Left lung (tissue), 4 donors: ENCODE measurements at regions not wholly inside any gene's neighbourhood (a gene's known extent, or its start where the extent isn't known, plus 50 kb on each side); places are given as distances from the start of the nearest gene placed in this dataset.

Experiments used
- ATAC-seq: fragments of 200-7000 bp; cut with Tn5 transposase; one replicate; pipeline ENCODE4 v1.9.1; 2020; ENCODE audit warnings: moderate library complexity
- DNase-seq, 4 donors: peaks; one replicate each; pipeline ENCODE4 v3.0.0-alpha.2; 2013 to 2020
- H3K27ac ChIP-seq, 2 donors: fragments of 200-600 bp; sonication (generic) in 1 of 2; one replicate each; pipeline versions ENCODE4 v1.5.0 to v1.8.0; 2020 to 2021
- H3K27me3 ChIP-seq, 2 donors: fragments of 200-600 bp; sonication (generic) in 1 of 2; one replicate each; pipeline versions ENCODE4 v1.5.0 to v1.8.0; 2020 to 2021
- H3K36me3 ChIP-seq, 2 donors: fragments of 200-600 bp; sonication (generic) in 1 of 2; one replicate each; pipeline versions ENCODE4 v1.5.0 to v1.8.0; 2020 to 2021
- H3K4me1 ChIP-seq, 2 donors: fragments of 200-600 bp; one replicate each; pipeline ENCODE4 v1.8.0; 2021
- H3K4me3 ChIP-seq, 2 donors: fragments of 200-600 bp; sonication (generic) in 1 of 2; one replicate each; pipeline versions ENCODE4 v1.5.0 to v1.8.0; 2020 to 2021; ENCODE audit warnings: mild to moderate bottlenecking in 1 of 2
- H3K9me3 ChIP-seq, 2 donors: fragments of 200-600 bp; sonication (generic) in 1 of 2; one replicate each; pipeline versions ENCODE4 v1.5.0 to v1.8.0; 2020 to 2021
- intact Hi-C, 2 donors: fragments of 100-400 bp; cut with DNase I; formaldehyde crosslinking; loops; one replicate each; pipeline versions ENCODE4 v1.11.2 to v1.14.2; 2022
- TF ChIP-seq, protein P1 (sequence below), 2 donors: fragments of 200-600 bp; sonication (generic) in 1 of 2; IDR thresholded peaks; one replicate each; pipeline versions ENCODE4 v1.5.0 to v1.8.0; 2021; ENCODE audit warnings: antibody characterized with exemption in 2 of 2
- donor health status: DM: no; HTN: yes; CAD: no.
- donor health status: DM: no; HTN: no; CAD: no.

- DNase-seq (no peak), ATAC-seq (no peak)
- Histone ChIP-seq H3K4me3 (no peak overlapping the region), H3K4me1 (no peaks in the 10 kb centered on the region), H3K9me3 (no peaks in the 10 kb centered on the region), H3K27ac (no peak overlapping the region), H3K27me3 (peaks cover 0 to 5% of the 10 kb centered on the region in 2 donors), H3K36me3 (no peaks in the 10 kb centered on the region)
- TF ChIP-seq, protein P1, sequence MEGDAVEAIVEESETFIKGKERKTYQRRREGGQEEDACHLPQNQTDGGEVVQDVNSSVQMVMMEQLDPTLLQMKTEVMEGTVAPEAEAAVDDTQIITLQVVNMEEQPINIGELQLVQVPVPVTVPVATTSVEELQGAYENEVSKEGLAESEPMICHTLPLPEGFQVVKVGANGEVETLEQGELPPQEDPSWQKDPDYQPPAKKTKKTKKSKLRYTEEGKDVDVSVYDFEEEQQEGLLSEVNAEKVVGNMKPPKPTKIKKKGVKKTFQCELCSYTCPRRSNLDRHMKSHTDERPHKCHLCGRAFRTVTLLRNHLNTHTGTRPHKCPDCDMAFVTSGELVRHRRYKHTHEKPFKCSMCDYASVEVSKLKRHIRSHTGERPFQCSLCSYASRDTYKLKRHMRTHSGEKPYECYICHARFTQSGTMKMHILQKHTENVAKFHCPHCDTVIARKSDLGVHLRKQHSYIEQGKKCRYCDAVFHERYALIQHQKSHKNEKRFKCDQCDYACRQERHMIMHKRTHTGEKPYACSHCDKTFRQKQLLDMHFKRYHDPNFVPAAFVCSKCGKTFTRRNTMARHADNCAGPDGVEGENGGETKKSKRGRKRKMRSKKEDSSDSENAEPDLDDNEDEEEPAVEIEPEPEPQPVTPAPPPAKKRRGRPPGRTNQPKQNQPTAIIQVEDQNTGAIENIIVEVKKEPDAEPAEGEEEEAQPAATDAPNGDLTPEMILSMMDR (IDR thresholded peaks at IDR 0.05) = no peak
- intact Hi-C loops = no loop called here
Measured at GRCh38 chr15:69880571-69881301, 217.0 kb downstream of the TLE3 start.

DNA sequence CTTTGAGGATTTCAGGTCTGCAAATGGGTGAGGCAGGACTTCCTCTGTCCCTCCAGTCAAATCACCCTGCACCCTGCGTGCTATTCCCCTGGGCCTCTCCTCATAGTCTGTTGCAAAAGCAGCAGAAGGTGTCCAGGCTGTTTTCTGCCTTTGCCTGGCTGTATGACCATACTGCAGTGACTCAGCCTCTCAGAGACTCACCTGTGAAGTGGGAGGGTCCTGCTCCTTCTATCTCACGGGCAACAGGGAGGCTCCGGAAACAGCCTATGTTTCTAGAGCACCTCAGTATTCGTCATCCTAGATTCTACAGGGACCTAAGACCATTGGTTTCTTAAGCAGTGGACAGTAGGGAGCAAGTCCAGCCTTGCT is 216.4 kb downstream of the TLE3 start:
- Histone ChIP-seq H3K4me3 (no peak overlapping the region), H3K4me1 (no peaks in the 10 kb centered on the region), H3K27ac (no peak overlapping the region), H3K9me3 (no peaks in the 10 kb centered on the region), H3K36me3 (no peaks in the 10 kb centered on the region), H3K27me3 (peaks cover 0 to 11% of the 10 kb centered on the region in 2 donors)
- intact Hi-C loops = no loop called here
- DNase-seq (no peak), ATAC-seq (no peak)
- TF ChIP-seq, protein P1 (IDR thresholded peaks at IDR 0.05) = no peak

- no peaks in the 10 kb centered on the region for H3K4me1 ChIP-seq
- DNase-seq = no peak
- H3K4me3 ChIP-seq = no peak overlapping the region
- intact Hi-C loops = no loop called here
- H3K9me3 ChIP-seq = no peaks in the 10 kb centered on the region
- ATAC-seq = no peak
- H3K27ac ChIP-seq = no peak overlapping the region
- TF ChIP-seq, protein P1 (IDR thresholded peaks at IDR 0.05) = no peak
- H3K27me3 ChIP-seq = peaks cover 0 to 13% of the 10 kb centered on the region in 2 donors
- H3K36me3 ChIP-seq = no peaks in the 10 kb centered on the region
Measured at GRCh38 chr15:69881766-69882165, 216.0 kb downstream of the TLE3 start.

DNA sequence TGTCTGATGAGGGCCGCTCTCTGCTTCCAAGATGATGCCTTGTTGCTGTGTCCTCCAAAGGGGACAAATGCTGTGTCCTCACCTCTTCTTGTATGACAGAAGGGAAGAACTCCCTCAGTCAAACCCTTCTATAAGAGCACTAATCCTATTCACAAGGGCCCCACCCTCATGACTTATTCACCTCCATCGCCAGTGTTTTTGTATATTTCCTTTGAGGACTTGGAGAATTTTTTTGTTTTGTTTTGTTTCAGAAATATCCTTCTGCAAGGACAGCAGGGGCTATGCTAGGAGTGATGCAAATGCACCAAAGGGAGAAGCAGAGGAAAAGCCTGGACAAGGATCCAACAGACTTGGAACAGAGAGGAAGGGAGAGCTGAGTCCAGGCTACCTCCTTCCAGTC is 214.4 kb downstream of the TLE3 start:
- ATAC-seq (no peak), DNase-seq (no peak)
- TF ChIP-seq, protein P1 (IDR thresholded peaks at IDR 0.05) = no peak
- intact Hi-C loops = no loop called here
- H3K9me3 ChIP-seq = no peaks in the 10 kb centered on the region
- no peaks in the 10 kb centered on the region for H3K36me3 ChIP-seq
- H3K27me3 ChIP-seq = peaks cover 0 to 13% of the 10 kb centered on the region in 2 donors
- H3K4me1 ChIP-seq = no peaks in the 10 kb centered on the region
- H3K27ac ChIP-seq = no peak overlapping the region
- no peak overlapping the region for H3K4me3 ChIP-seq

GRCh38 chr15:69885173-69885955 is 212.4 kb downstream of the TLE3 start:
- no peak for DNase-seq
- TF ChIP-seq, protein P1 (IDR thresholded peaks at IDR 0.05) = no peak
- no peak overlapping the region for H3K4me3 ChIP-seq
- H3K27ac ChIP-seq = no peak overlapping the region
- ATAC-seq = no peak
- no peaks in the 10 kb centered on the region for H3K9me3 ChIP-seq
- H3K27me3 ChIP-seq = peaks cover 0 to 13% of the 10 kb centered on the region in 2 donors
- no peaks in the 10 kb centered on the region for H3K4me1 ChIP-seq
- intact Hi-C loops = no loop called here
- no peaks in the 10 kb centered on the region for H3K36me3 ChIP-seq
